GM23338 (cell line): ENCODE measurements at regions not wholly inside any gene's neighbourhood (a gene's known extent, or its start where the extent isn't known, plus 50 kb on each side); places are given as distances from the start of the nearest gene placed in this dataset.

ENCODE experiments used
- ATAC-seq: fragments of 200-7000 bp; cut with Tn5 transposase; 3 replicates; pipeline ENCODE4 v1.9.1; 2020
- DNase-seq: peaks from one replicate; pipeline ENCODE4 v3.0.0-alpha.2; 2015; ENCODE audit warnings: low spot score
- H2AFZ ChIP-seq: fragments of 200-600 bp; sonication (generic); 2 replicates; pipeline ENCODE4 v1.8.0; 2016; ENCODE audit warnings: antibody characterized with exemption, mild to moderate bottlenecking, moderate library complexity
- H3F3A ChIP-seq: fragments of 200-600 bp; sonication (generic); replicated peaks from 2 replicates; pipeline ENCODE4 v1.8.0; 2017; ENCODE audit warnings: antibody characterized with exemption, mixed run types, low read depth
- H3K27ac ChIP-seq: fragments of 200-600 bp; sonication (generic); 2 replicates; pipeline ENCODE4 v1.6.1; 2016; ENCODE audit warnings: low read depth
- H3K27me3 ChIP-seq: fragments of 200-600 bp; sonication (generic); 2 replicates; pipeline ENCODE4 v1.8.0; 2016; ENCODE audit warnings: mild to moderate bottlenecking, mixed run types, moderate library complexity; ENCODE audit not compliant: insufficient read depth
- H3K36me3 ChIP-seq: fragments of 200-600 bp; sonication (generic); 2 replicates; pipeline ENCODE4 v1.8.0; 2016; ENCODE audit warnings: mild to moderate bottlenecking; ENCODE audit not compliant: insufficient read depth
- H3K4me1 ChIP-seq: fragments of 200-600 bp; sonication (generic); 2 replicates; pipeline ENCODE4 v1.8.0; 2016; ENCODE audit warnings: mild to moderate bottlenecking, moderate library complexity; ENCODE audit not compliant: insufficient read depth
- H3K4me2 ChIP-seq: fragments of 200-600 bp; sonication (generic); 2 replicates; pipeline ENCODE4 v1.7.1; 2017; ENCODE audit warnings: mixed run types
- H3K4me3 ChIP-seq: fragments of 200-600 bp; sonication (generic); 2 replicates; pipeline ENCODE4 v1.6.1; 2016; ENCODE audit warnings: mixed run types
- H3K79me2 ChIP-seq: fragments of 200-600 bp; sonication (generic); replicated peaks from 2 replicates; pipeline ENCODE4 v1.8.0; 2017; ENCODE audit warnings: mild to moderate bottlenecking; ENCODE audit not compliant: insufficient read depth
- H3K9me2 ChIP-seq: fragments of 200-600 bp; sonication (generic); 2 replicates; pipeline ENCODE4 v1.8.0; 2017; ENCODE audit not compliant: insufficient read depth
- H4K20me1 ChIP-seq: fragments of 200-600 bp; sonication (generic); replicated peaks from 2 replicates; pipeline ENCODE4 v1.8.0; 2017; ENCODE audit warnings: mild to moderate bottlenecking; ENCODE audit not compliant: insufficient read depth
- H3K27ac Mint-ChIP-seq: 2 replicates; pipeline ENCODE4 v1.8.0; 2020; ENCODE audit warnings: inconsistent platforms, mild to moderate bottlenecking, moderate library complexity, mixed read lengths
- H3K27me3 Mint-ChIP-seq: 3 replicates; pipeline ENCODE4 v1.8.0; 2022; ENCODE audit warnings: low read depth, mild to moderate bottlenecking, moderate library complexity, mixed read lengths, inconsistent platforms; ENCODE audit not compliant: insufficient read depth, poor library complexity
- H3K36me3 Mint-ChIP-seq: 3 replicates; pipeline ENCODE4 v1.8.0; 2021; ENCODE audit warnings: low read depth, mild to moderate bottlenecking, inconsistent platforms, moderate library complexity, mixed read lengths
- H3K4me1 Mint-ChIP-seq: 3 replicates; pipeline ENCODE4 v1.8.0; 2020; ENCODE audit warnings: mild to moderate bottlenecking, inconsistent platforms, mixed read lengths
- H3K4me3 Mint-ChIP-seq: 3 replicates; pipeline ENCODE4 v1.8.0; 2021; ENCODE audit warnings: moderate library complexity, mild to moderate bottlenecking, inconsistent platforms, mixed read lengths
- H3K9me3 Mint-ChIP-seq: 3 replicates; pipeline ENCODE4 v1.8.0; 2020; ENCODE audit warnings: moderate library complexity, mild to moderate bottlenecking, inconsistent platforms, mixed read lengths
- CREB1 ChIP-seq: fragments of 250-450 bp; sonication (Bioruptor Pico); IDR thresholded peaks from 2 replicates; pipeline ENCODE4 v1.5.0; 2020; ENCODE audit warnings: low read depth, mild to moderate bottlenecking, moderate library complexity
- ETS1 ChIP-seq: IDR thresholded peaks from 2 replicates; pipeline ENCODE4 v1.6.1; 2016; ENCODE audit warnings: antibody characterized with exemption
- EZH2 ChIP-seq: fragments of 200-600 bp; sonication (generic); IDR thresholded peaks from one replicate; pipeline ENCODE4 v1.8.0; 2017; ENCODE audit warnings: antibody characterized with exemption, mild to moderate bottlenecking, low read depth; ENCODE audit not compliant: unreplicated experiment
- EZH2phosphoT487 ChIP-seq: fragments of 200-600 bp; sonication (generic); IDR thresholded peaks from one replicate; pipeline ENCODE4 v1.8.1; 2018; ENCODE audit warnings: antibody characterized with exemption; ENCODE audit not compliant: unreplicated experiment
- JUNB ChIP-seq: IDR thresholded peaks from one replicate; pipeline ENCODE4 v1.6.1; 2016; ENCODE audit warnings: antibody characterized with exemption; ENCODE audit not compliant: unreplicated experiment
- NANOG ChIP-seq: IDR thresholded peaks from 2 replicates; pipeline ENCODE4 v1.6.1; 2016; ENCODE audit warnings: antibody characterized with exemption, borderline replicate concordance
- POLR2AphosphoS5 ChIP-seq: IDR thresholded peaks from 2 replicates; pipeline ENCODE4 v1.6.1; 2016; ENCODE audit warnings: antibody characterized with exemption, low read depth
- STAT1 ChIP-seq: IDR thresholded peaks from one replicate; pipeline ENCODE4 v1.6.1; 2016; ENCODE audit warnings: antibody characterized with exemption; ENCODE audit not compliant: unreplicated experiment
- ZNF114 ChIP-seq: fragments of 250-450 bp; sonication (Bioruptor Pico); IDR thresholded peaks from 2 replicates; pipeline ENCODE4 v1.5.0; 2020; ENCODE audit warnings: mild to moderate bottlenecking, moderate library complexity
- ZNF331 ChIP-seq: fragments of 250-450 bp; sonication (Bioruptor Pico); IDR thresholded peaks from 2 replicates; pipeline ENCODE4 v1.5.0; 2020; ENCODE audit warnings: low read depth, mild to moderate bottlenecking, moderate library complexity
- TF ChIP-seq, protein P1 (sequence below), 2 experiments: fragments of 200-600 bp in 1 of 2; sonication (generic) in 1 of 2; conservative IDR thresholded peaks; 2 replicates each; pipeline versions ENCODE4 v1.5.1 to v1.6.1; 2016 to 2017; ENCODE audit warnings: antibody characterized with exemption in 2 of 2, low read depth in 2 of 2, mild to moderate bottlenecking in 2 of 2, moderate library complexity in 1 of 2
- TF ChIP-seq, protein P2 (sequence below): fragments of 250-450 bp; sonication (Bioruptor Pico); IDR thresholded peaks from 2 replicates; pipeline ENCODE4 v1.5.0; 2020; ENCODE audit warnings: mild to moderate bottlenecking, moderate library complexity
- TF ChIP-seq, protein P3 (sequence below): IDR thresholded peaks from one replicate; pipeline ENCODE4 v1.6.1; 2018; ENCODE audit warnings: antibody characterized with exemption; ENCODE audit not compliant: unreplicated experiment

DNA sequence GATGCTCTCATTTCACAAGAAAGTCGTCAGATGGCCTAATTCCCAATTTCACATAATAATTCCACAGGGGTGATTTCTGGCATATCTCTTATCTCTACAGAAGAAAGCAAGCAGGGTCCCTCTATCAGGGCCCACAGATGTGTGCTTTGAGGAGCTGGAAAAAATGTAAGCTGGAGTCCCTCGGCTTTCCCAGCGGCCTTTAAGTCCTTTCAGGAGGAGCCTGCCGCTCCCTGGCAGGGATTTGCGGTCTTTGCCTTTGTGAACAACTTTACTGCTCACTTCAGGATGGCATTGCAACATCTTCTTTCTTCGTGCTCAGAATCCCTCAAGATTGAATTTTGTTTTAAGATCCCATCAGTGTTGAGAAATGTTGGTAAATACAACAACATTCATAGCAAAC, 83.0 kb downstream of the FZD10 start:
- H3K4me1 Mint-ChIP-seq, result no peaks in the 10 kb centered on the region
- Histone ChIP-seq H3K4me1 (no peaks in the 10 kb centered on the region), H3K4me2 (no peak overlapping the region), H3K27me3 (no peaks in the 10 kb centered on the region), H3K27ac (no peak overlapping the region), H3K4me3 (no peak overlapping the region), H4K20me1 (no peaks in the 10 kb centered on the region), H3K36me3 (no peaks in the 10 kb centered on the region), H3F3A (no peaks in the 10 kb centered on the region), H3K9me2 (no peaks in the 10 kb centered on the region), H3K79me2 (no peaks in the 10 kb centered on the region), H2AFZ (no peak overlapping the region)
- no peak overlapping the region for H3K27ac Mint-ChIP-seq
- H3K36me3 Mint-ChIP-seq, result peaks cover 52% of the 10 kb centered on the region
- ATAC-seq, result no peak
- H3K27me3 Mint-ChIP-seq, result peaks cover 4% of the 10 kb centered on the region
- H3K9me3 Mint-ChIP-seq, result peaks cover 20% of the 10 kb centered on the region; the same call in 2 of the 3 replicates
- TF ChIP-seq EZH2 (no peak), ETS1 (no peak), NANOG (no peak), POLR2AphosphoS5 (no peak), ZNF114 (CRISPR knock-in tag) (no peak), CREB1 (CRISPR knock-in tag) (no peak), JUNB (no peak), STAT1 (no peak), EZH2phosphoT487 (no peak), ZNF331 (CRISPR knock-in tag) (no peak)
- TF ChIP-seq, protein P1, sequence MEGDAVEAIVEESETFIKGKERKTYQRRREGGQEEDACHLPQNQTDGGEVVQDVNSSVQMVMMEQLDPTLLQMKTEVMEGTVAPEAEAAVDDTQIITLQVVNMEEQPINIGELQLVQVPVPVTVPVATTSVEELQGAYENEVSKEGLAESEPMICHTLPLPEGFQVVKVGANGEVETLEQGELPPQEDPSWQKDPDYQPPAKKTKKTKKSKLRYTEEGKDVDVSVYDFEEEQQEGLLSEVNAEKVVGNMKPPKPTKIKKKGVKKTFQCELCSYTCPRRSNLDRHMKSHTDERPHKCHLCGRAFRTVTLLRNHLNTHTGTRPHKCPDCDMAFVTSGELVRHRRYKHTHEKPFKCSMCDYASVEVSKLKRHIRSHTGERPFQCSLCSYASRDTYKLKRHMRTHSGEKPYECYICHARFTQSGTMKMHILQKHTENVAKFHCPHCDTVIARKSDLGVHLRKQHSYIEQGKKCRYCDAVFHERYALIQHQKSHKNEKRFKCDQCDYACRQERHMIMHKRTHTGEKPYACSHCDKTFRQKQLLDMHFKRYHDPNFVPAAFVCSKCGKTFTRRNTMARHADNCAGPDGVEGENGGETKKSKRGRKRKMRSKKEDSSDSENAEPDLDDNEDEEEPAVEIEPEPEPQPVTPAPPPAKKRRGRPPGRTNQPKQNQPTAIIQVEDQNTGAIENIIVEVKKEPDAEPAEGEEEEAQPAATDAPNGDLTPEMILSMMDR (conservative IDR thresholded peaks at IDR 0.05; ENCODE audit: low read depth in 2 of 2), result no peak
- TF ChIP-seq, protein P2, sequence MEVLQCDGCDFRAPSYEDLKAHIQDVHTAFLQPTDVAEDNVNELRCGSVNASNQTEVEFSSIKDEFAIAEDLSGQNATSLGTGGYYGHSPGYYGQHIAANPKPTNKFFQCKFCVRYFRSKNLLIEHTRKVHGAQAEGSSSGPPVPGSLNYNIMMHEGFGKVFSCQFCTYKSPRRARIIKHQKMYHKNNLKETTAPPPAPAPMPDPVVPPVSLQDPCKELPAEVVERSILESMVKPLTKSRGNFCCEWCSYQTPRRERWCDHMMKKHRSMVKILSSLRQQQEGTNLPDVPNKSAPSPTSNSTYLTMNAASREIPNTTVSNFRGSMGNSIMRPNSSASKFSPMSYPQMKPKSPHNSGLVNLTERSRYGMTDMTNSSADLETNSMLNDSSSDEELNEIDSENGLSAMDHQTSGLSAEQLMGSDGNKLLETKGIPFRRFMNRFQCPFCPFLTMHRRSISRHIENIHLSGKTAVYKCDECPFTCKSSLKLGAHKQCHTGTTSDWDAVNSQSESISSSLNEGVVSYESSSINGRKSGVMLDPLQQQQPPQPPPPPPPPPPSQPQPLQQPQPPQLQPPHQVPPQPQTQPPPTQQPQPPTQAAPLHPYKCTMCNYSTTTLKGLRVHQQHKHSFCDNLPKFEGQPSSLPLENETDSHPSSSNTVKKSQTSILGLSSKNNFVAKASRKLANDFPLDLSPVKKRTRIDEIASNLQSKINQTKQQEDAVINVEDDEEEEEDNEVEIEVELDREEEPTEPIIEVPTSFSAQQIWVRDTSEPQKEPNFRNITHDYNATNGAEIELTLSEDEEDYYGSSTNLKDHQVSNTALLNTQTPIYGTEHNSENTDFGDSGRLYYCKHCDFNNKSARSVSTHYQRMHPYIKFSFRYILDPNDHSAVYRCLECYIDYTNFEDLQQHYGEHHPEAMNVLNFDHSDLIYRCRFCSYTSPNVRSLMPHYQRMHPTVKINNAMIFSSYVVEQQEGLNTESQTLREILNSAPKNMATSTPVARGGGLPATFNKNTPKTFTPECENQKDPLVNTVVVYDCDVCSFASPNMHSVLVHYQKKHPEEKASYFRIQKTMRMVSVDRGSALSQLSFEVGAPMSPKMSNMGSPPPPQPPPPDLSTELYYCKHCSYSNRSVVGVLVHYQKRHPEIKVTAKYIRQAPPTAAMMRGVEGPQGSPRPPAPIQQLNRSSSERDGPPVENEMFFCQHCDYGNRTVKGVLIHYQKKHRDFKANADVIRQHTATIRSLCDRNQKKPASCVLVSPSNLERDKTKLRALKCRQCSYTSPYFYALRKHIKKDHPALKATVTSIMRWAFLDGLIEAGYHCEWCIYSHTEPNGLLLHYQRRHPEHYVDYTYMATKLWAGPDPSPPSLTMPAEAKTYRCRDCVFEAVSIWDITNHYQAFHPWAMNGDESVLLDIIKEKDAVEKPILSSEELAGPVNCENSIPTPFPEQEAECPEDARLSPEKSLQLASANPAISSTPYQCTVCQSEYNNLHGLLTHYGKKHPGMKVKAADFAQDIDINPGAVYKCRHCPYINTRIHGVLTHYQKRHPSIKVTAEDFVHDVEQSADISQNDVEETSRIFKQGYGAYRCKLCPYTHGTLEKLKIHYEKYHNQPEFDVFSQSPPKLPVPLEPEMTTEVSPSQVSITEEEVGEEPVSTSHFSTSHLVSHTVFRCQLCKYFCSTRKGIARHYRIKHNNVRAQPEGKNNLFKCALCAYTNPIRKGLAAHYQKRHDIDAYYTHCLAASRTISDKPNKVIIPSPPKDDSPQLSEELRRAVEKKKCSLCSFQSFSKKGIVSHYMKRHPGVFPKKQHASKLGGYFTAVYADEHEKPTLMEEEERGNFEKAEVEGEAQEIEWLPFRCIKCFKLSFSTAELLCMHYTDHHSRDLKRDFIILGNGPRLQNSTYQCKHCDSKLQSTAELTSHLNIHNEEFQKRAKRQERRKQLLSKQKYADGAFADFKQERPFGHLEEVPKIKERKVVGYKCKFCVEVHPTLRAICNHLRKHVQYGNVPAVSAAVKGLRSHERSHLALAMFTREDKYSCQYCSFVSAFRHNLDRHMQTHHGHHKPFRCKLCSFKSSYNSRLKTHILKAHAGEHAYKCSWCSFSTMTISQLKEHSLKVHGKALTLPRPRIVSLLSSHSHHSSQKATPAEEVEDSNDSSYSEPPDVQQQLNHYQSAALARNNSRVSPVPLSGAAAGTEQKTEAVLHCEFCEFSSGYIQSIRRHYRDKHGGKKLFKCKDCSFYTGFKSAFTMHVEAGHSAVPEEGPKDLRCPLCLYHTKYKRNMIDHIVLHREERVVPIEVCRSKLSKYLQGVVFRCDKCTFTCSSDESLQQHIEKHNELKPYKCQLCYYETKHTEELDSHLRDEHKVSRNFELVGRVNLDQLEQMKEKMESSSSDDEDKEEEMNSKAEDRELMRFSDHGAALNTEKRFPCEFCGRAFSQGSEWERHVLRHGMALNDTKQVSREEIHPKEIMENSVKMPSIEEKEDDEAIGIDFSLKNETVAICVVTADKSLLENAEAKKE, result no peak
- TF ChIP-seq, protein P3, sequence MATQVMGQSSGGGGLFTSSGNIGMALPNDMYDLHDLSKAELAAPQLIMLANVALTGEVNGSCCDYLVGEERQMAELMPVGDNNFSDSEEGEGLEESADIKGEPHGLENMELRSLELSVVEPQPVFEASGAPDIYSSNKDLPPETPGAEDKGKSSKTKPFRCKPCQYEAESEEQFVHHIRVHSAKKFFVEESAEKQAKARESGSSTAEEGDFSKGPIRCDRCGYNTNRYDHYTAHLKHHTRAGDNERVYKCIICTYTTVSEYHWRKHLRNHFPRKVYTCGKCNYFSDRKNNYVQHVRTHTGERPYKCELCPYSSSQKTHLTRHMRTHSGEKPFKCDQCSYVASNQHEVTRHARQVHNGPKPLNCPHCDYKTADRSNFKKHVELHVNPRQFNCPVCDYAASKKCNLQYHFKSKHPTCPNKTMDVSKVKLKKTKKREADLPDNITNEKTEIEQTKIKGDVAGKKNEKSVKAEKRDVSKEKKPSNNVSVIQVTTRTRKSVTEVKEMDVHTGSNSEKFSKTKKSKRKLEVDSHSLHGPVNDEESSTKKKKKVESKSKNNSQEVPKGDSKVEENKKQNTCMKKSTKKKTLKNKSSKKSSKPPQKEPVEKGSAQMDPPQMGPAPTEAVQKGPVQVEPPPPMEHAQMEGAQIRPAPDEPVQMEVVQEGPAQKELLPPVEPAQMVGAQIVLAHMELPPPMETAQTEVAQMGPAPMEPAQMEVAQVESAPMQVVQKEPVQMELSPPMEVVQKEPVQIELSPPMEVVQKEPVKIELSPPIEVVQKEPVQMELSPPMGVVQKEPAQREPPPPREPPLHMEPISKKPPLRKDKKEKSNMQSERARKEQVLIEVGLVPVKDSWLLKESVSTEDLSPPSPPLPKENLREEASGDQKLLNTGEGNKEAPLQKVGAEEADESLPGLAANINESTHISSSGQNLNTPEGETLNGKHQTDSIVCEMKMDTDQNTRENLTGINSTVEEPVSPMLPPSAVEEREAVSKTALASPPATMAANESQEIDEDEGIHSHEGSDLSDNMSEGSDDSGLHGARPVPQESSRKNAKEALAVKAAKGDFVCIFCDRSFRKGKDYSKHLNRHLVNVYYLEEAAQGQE, result no peak
- no peak overlapping the region for H3K4me3 Mint-ChIP-seq
- no peak for DNase-seq
